OCI-LY1 (cell line): ENCODE measurements at regions not wholly inside any gene's neighbourhood (a gene's known extent, or its start where the extent isn't known, plus 50 kb on each side); places are given as distances from the start of the nearest gene placed in this dataset.

ENCODE experiments used
- H2AFZ ChIP-seq: fragments of 200-600 bp; sonication (generic), shearing (Covaris generic); 2 replicates; pipeline ENCODE4 v1.6.0; 2014; ENCODE audit warnings: antibody characterized with exemption, mild to moderate bottlenecking, low read length
- H3F3A ChIP-seq: fragments of 200-600 bp; sonication (generic), shearing (Covaris generic); 2 replicates; pipeline ENCODE4 v1.6.0; 2014; ENCODE audit warnings: mild to moderate bottlenecking, antibody characterized with exemption, low read length, moderate library complexity; ENCODE audit not compliant: insufficient read depth
- H3K27ac ChIP-seq: fragments of 200-600 bp; sonication (generic); 2 replicates; pipeline ENCODE4 v1.5.1; 2014; ENCODE audit warnings: low read length, mixed run types, mild to moderate bottlenecking, low read depth; ENCODE audit not compliant: poor library complexity, severe bottlenecking
- H3K27me3 ChIP-seq: fragments of 200-600 bp; sonication (generic); 2 replicates; pipeline ENCODE4 v1.6.0; 2014; ENCODE audit warnings: antibody characterized with exemption, mild to moderate bottlenecking, low read length, moderate library complexity; ENCODE audit not compliant: insufficient read depth
- H3K36me3 ChIP-seq: fragments of 200-600 bp; sonication (generic); 2 replicates; pipeline ENCODE4 v1.6.1; 2014; ENCODE audit warnings: mild to moderate bottlenecking, antibody characterized with exemption, low read length, moderate library complexity, mixed read lengths; ENCODE audit not compliant: insufficient read depth
- H3K4me1 ChIP-seq: fragments of 200-600 bp; sonication (generic); 2 replicates; pipeline ENCODE4 v1.5.1; 2014; ENCODE audit warnings: mild to moderate bottlenecking, low read length, moderate library complexity; ENCODE audit not compliant: insufficient read depth, severe bottlenecking
- H3K4me2 ChIP-seq: fragments of 200-600 bp; sonication (generic), shearing (Covaris generic); 2 replicates; pipeline ENCODE4 v1.6.1; 2014; ENCODE audit warnings: low read length
- H3K4me3 ChIP-seq: fragments of 200-600 bp; sonication (generic); 2 replicates; pipeline ENCODE4 v1.5.1; 2014; ENCODE audit warnings: low read length, low read depth, mild to moderate bottlenecking, mixed read lengths; ENCODE audit not compliant: poor library complexity, severe bottlenecking
- H3K79me2 ChIP-seq: fragments of 200-600 bp; shearing (Covaris generic); 2 replicates; pipeline ENCODE4 v1.6.1; 2016; ENCODE audit warnings: mixed run types, low read length, mixed read lengths; ENCODE audit not compliant: insufficient read depth
- H3K9ac ChIP-seq: fragments of 200-600 bp; sonication (generic), shearing (Covaris generic); 2 replicates; pipeline ENCODE4 v1.6.1; 2014; ENCODE audit warnings: mild to moderate bottlenecking, low read length, mixed read lengths
- H3K9me2 ChIP-seq: fragments of 200-600 bp; sonication (generic), shearing (Covaris generic); 2 replicates; pipeline ENCODE4 v1.6.1; 2014; ENCODE audit warnings: low read depth, mild to moderate bottlenecking, low read length, mixed read lengths
- H3K9me3 ChIP-seq: fragments of 200-600 bp; shearing (Covaris generic); 2 replicates; pipeline ENCODE4 v1.6.1; 2014; ENCODE audit warnings: low read length, mixed read lengths
- H4K20me1 ChIP-seq: fragments of 200-600 bp; sonication (generic), shearing (Covaris generic); 2 replicates; pipeline ENCODE4 v1.6.0; 2016; ENCODE audit warnings: mild to moderate bottlenecking, low read length; ENCODE audit not compliant: insufficient read depth
- EZH2 ChIP-seq: fragments of 200-600 bp; sonication (generic), shearing (Covaris generic); IDR thresholded peaks from 2 replicates; pipeline ENCODE4 v1.8.0; 2017; ENCODE audit warnings: borderline replicate concordance, mixed run types, mild to moderate bottlenecking, antibody characterized with exemption, low read length, moderate library complexity, mixed read lengths
- TF ChIP-seq, protein P1 (sequence below): fragments of 200-600 bp; sonication (generic), shearing (Covaris generic); IDR thresholded peaks from 2 replicates; pipeline ENCODE4 v1.5.1; 2017; ENCODE audit warnings: mild to moderate bottlenecking, antibody characterized with exemption, low read length, moderate library complexity, mixed read lengths

DNA sequence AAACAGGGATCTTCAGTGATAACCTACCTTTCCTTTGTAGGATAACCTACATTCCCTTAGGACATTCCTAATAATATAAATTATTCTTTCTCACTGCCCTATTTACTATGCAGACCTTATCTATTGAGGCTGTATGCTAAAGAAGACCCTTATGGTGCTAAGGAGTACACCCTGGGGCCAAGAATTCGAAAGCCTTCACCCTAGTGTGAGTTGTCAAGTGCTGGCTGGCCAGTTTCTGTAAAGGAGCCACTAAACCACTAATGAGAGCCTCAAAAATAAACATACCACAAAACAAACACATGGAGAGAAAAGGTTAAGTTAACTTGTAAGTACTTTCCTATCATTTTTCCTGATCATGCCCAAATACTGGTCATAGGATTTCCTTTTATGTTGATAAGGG, 315.0 kb upstream of the CAMK1G start:
- Histone ChIP-seq H3K79me2 (no peaks in the 10 kb centered on the region), H3F3A (no peaks in the 10 kb centered on the region), H3K4me3 (no peak overlapping the region), H3K4me2 (no peak overlapping the region), H2AFZ (no peak overlapping the region), H3K36me3 (no peaks in the 10 kb centered on the region), H3K9me3 (no peaks in the 10 kb centered on the region), H3K27me3 (no peaks in the 10 kb centered on the region), H4K20me1 (no peaks in the 10 kb centered on the region), H3K27ac (no peak overlapping the region), H3K9ac (no peak overlapping the region), H3K9me2 (no peaks in the 10 kb centered on the region), H3K4me1 (no peaks in the 10 kb centered on the region)
- TF ChIP-seq, protein P1, sequence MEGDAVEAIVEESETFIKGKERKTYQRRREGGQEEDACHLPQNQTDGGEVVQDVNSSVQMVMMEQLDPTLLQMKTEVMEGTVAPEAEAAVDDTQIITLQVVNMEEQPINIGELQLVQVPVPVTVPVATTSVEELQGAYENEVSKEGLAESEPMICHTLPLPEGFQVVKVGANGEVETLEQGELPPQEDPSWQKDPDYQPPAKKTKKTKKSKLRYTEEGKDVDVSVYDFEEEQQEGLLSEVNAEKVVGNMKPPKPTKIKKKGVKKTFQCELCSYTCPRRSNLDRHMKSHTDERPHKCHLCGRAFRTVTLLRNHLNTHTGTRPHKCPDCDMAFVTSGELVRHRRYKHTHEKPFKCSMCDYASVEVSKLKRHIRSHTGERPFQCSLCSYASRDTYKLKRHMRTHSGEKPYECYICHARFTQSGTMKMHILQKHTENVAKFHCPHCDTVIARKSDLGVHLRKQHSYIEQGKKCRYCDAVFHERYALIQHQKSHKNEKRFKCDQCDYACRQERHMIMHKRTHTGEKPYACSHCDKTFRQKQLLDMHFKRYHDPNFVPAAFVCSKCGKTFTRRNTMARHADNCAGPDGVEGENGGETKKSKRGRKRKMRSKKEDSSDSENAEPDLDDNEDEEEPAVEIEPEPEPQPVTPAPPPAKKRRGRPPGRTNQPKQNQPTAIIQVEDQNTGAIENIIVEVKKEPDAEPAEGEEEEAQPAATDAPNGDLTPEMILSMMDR, result no peak
- no peak for TF ChIP-seq EZH2

DNA sequence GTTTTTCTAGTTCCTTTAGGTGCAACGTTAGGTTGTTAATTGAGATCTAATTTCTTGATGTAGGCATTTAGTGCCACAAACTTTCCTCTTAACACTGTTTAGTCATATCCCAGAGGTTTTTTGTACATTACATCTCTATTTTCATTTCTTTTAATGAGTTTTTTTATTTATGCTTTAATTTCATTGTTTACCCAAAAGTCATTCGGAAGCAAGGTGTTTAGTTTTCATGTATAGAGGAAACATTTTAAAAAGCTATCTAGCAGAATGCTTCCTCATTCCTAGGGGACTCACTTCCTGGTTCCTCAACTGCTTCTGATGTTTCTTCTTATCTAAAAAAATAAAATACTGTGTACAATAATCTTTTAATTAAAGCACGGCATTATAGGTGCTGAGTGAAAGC, 307.2 kb upstream of the CAMK1G start:
- H3K36me3 ChIP-seq, result no peaks in the 10 kb centered on the region
- no peaks in the 10 kb centered on the region for H4K20me1 ChIP-seq
- H3K9me2 ChIP-seq, result no peaks in the 10 kb centered on the region
- H3F3A ChIP-seq, result no peaks in the 10 kb centered on the region
- H3K4me1 ChIP-seq, result no peaks in the 10 kb centered on the region
- H3K9ac ChIP-seq, result no peak overlapping the region
- no peak overlapping the region for H3K27ac ChIP-seq
- TF ChIP-seq, protein P1, result no peak
- TF ChIP-seq EZH2, result no peak
- H3K27me3 ChIP-seq, result no peaks in the 10 kb centered on the region
- no peak overlapping the region for H3K4me2 ChIP-seq
- no peaks in the 10 kb centered on the region for H3K9me3 ChIP-seq
- no peak overlapping the region for H3K4me3 ChIP-seq
- H3K79me2 ChIP-seq, result no peaks in the 10 kb centered on the region
- H2AFZ ChIP-seq, result no peak overlapping the region

DNA sequence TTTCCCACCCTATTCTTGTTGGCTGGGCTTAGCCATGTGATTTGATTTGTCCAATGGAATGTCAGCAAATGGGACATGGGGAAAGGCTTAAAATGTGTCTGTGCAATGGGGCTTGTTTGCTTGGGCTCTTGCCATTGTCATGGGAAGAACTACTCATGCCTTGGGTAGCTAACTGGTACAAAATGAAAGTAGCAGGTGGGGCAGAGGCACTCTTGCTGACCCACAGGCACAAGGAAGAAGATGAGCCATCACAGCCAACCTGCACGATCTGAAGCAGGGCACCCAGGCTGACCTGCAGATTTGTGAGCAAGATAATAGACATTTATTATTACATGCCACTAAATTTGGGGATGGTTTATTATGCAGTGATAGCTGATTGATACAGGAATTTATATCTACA, 305.9 kb upstream of the CAMK1G start:
- Histone ChIP-seq H3K4me2 (no peak overlapping the region), H3F3A (no peaks in the 10 kb centered on the region), H3K27me3 (no peaks in the 10 kb centered on the region), H2AFZ (no peak overlapping the region), H3K4me1 (no peaks in the 10 kb centered on the region), H3K9me2 (no peaks in the 10 kb centered on the region), H3K79me2 (no peaks in the 10 kb centered on the region), H3K9me3 (no peaks in the 10 kb centered on the region), H4K20me1 (no peaks in the 10 kb centered on the region), H3K27ac (no peak overlapping the region), H3K36me3 (no peaks in the 10 kb centered on the region), H3K4me3 (no peak overlapping the region), H3K9ac (no peak overlapping the region)
- TF ChIP-seq EZH2, result no peak
- TF ChIP-seq, protein P1, result no peak
